Fibroblast of villous mesenchyme (primary cell): ENCODE measurements at regions not wholly inside any gene's neighbourhood (a gene's known extent, or its start where the extent isn't known, plus 50 kb on each side); places are given as distances from the start of the nearest gene placed in this dataset.

Source experiments
- DNase-seq: peaks from one replicate; pipeline ENCODE4 v3.0.0-alpha.2; 2010; ENCODE audit warnings: low read depth
- H3K4me3 ChIP-seq: 2 replicates; pipeline ENCODE4 v1.5.1; 2011; ENCODE audit warnings: low read depth, mild to moderate bottlenecking, low read length
- TF ChIP-seq, protein P1 (sequence below): IDR thresholded peaks from 2 replicates; pipeline ENCODE4 v1.5.1; 2012; ENCODE audit warnings: low read depth, mild to moderate bottlenecking, low read length; ENCODE audit not compliant: insufficient read depth

DNA sequence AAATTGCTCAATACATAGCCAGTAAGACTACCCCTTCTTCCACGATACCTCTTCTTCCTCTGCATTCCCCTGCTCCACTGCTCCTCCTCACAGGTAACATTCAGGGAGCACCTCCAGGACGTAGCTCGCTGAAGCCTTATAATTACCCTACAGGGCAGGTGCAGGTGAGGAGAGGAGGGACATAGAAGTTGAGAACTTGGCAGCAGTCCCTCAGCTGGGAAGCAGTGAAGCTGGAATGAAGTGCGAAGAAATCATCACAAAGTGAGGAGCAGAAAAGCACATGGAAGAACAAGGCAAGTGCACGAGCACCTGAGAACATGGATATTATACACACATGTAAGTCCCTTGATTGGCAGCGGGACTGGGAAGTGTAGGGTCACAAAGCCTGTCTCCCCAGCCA is 118.2 kb downstream of the HSD17B3 start:
- no peak for DNase-seq
- TF ChIP-seq, protein P1, sequence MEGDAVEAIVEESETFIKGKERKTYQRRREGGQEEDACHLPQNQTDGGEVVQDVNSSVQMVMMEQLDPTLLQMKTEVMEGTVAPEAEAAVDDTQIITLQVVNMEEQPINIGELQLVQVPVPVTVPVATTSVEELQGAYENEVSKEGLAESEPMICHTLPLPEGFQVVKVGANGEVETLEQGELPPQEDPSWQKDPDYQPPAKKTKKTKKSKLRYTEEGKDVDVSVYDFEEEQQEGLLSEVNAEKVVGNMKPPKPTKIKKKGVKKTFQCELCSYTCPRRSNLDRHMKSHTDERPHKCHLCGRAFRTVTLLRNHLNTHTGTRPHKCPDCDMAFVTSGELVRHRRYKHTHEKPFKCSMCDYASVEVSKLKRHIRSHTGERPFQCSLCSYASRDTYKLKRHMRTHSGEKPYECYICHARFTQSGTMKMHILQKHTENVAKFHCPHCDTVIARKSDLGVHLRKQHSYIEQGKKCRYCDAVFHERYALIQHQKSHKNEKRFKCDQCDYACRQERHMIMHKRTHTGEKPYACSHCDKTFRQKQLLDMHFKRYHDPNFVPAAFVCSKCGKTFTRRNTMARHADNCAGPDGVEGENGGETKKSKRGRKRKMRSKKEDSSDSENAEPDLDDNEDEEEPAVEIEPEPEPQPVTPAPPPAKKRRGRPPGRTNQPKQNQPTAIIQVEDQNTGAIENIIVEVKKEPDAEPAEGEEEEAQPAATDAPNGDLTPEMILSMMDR: no peak
- H3K4me3 ChIP-seq: no peak overlapping the region

GRCh38 chr9:96178153-96178552 is 123.8 kb downstream of the HSD17B3 start:
- no peak for DNase-seq
- TF ChIP-seq, protein P1: no peak
- no peak overlapping the region for H3K4me3 ChIP-seq

- no peak overlapping the region for H3K4me3 ChIP-seq
- no peak for DNase-seq
- TF ChIP-seq, protein P1: no peak
Measured at GRCh38 chr9:96177719-96178028, 124.3 kb downstream of the HSD17B3 start.

DNA sequence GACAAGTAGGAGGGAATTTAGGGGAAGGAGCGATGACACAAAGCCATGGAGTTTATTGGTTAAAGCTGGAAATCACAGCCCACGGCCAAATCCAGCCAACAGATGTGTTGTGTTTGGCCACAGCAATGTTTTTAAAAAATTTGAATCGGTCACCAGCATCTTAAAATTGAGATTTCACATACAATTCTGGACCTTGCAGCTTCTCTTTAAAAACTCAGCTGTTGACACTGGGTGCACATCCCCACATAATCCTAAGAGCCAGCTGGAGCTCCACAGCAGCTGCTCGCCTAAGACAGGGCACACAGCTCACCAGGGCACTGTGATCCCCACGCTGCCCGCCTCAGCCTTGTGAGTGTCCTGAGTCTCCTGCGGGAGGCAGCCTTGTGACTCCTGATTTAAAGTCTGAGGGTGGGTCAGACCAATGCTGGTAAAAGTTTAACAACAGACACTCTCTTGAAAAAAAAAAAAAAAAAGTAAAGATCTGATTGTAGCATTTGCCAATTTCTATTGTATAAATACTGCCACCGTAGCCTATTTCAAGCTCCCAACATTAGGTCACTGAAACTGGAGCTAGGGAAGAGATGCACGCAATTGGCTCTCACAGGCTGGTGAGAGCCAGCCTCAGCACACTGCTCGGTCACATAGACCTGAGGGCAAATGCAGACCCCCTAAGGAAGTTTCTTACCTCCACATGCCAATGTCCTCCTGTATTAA is 124.8 kb downstream of the HSD17B3 start:
- no peak for DNase-seq
- H3K4me3 ChIP-seq: no peak overlapping the region
- TF ChIP-seq, protein P1: no peak

GRCh38 chr9:96175796-96176195 is 126.2 kb downstream of the HSD17B3 start:
- no peak for DNase-seq
- H3K4me3 ChIP-seq: no peak overlapping the region
- TF ChIP-seq, protein P1: no peak

DNA sequence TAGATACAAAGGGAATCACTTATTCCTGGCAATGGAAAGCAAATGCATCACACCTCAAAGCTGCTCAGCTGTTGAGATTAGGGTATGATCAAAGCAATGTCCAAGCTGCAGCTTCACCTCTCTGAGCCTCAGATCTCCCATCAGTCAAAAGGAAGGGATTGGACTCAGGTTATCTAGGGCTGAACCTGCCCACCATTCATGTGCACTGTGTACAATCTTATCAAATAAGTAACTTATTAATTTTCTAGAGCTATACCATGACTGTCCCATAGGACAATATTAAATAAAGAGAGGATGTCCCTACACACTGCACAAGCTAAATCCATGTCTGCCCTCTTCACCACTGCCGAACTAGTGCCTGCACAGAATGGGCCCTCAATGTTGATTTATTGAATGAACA is 127.0 kb downstream of the HSD17B3 start:
- DNase-seq: no peak
- H3K4me3 ChIP-seq: no peak overlapping the region
- TF ChIP-seq, protein P1: no peak

- TF ChIP-seq, protein P1: no peak
- DNase-seq: no peak
- H3K4me3 ChIP-seq: no peak overlapping the region
Measured at GRCh38 chr9:96174371-96174770, 127.6 kb downstream of the HSD17B3 start.
